Stimulated activated CD8-positive, alpha-beta memory T cell treated with anti-CD3 and anti-CD28 coated beads, Interleukin-15, amount 100 ng/mL, for 1 hour (primary cell): ENCODE measurements at regions not wholly inside any gene's neighbourhood (a gene's known extent, or its start where the extent isn't known, plus 50 kb on each side); places are given as distances from the start of the nearest gene placed in this dataset.

Experiments
- DNase-seq: peaks from one replicate; pipeline ENCODE4 v3.0.0-alpha.2; 2020; ENCODE audit warnings: low read depth

- DNase-seq: no peak
Observed at GRCh38 chr19:30663611-30664174, 291.5 kb downstream of the ZNF536 start.

DNA sequence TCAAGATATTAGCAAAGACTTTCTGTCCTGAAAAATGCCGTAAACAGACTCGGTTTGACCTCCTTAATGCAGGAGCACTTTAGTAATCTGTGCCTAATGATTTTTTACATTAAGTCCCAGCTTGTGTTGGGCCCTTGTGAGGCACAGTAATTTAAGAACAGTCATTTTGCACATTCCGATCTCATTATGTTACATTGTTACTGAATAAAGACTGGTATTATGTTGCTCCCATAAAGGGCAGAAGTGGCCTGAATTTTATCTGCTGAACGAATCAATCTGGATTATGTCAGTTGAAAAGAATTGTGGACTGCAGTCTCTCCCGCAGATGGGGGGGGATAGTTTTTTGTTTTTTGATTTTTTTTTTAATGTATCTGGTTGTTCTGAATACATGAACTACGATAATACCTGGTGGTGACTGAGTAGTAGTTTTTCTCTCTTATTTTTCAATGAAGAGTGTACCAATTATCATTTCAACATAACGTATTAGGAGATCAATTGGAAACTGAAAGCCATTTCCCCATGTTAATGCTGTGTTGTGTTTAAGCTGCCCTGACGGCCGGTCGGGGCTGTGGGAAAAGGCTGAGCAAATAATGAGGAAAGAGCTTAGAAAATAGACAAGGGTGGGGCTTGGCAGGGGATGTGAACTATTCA is 290.2 kb downstream of the ZNF536 start:
- no peak for DNase-seq

DNA sequence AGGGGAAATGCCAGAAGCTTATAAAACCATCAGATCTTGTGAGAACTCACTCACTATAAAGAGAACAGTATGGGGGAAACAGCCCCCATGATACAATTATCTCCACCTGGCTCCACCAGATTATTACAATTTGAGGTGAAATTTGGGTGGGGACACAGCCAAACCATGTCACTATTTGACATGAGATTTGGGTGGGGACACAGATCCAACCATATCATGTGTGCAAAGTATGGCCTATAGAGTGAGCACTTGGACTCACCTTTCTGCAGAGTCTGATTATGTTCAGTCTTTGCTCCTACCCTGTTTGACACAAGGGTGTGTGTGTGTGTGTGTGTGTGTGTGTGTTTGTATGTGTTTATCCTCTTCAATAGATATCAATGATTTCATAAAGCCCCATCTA is 287.5 kb downstream of the ZNF536 start:
- no peak for DNase-seq

DNA sequence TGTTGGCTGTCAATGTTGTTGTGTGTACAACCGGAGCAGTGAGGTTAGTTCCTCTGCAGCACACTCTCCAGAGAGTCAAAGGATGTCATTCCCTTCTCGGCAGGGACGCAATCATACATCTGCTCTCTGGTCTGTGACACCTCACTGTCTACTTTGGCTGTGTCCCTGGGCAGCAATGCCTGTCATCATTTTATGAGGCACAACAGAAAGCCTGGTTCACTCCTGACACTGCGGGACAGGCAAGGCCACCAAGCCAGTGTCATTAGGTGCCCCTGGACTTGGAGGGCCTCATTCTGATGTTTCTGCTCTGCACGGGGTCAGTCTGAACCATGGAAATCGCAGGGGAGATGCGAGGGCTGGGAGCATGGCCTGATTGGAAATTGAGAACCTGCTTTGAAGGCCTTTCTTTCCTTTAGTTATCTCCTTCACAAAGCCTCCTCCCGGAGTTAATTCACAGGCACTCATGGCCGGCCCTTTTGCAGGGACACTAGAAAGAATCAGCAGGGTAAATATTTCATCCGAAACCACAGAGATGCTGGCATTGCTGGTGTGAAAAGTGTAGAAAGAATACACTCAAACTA is 284.4 kb downstream of the ZNF536 start:
- no peak for DNase-seq

- DNase-seq: no peak
Observed at GRCh38 chr19:30653646-30654386, 281.6 kb downstream of the ZNF536 start.

GRCh38 chr19:30652751-30653150 is 280.6 kb downstream of the ZNF536 start:
- no peak for DNase-seq

GRCh38 chr19:30651691-30652090 is 279.5 kb downstream of the ZNF536 start:
- DNase-seq: no peak

- no peak for DNase-seq
Observed at GRCh38 chr19:30651066-30651465, 278.9 kb downstream of the ZNF536 start.

GRCh38 chr19:30649934-30650614 is 277.9 kb downstream of the ZNF536 start:
- no peak for DNase-seq

GRCh38 chr19:30648866-30649862 is 277.0 kb downstream of the ZNF536 start:
- no peak for DNase-seq

DNA sequence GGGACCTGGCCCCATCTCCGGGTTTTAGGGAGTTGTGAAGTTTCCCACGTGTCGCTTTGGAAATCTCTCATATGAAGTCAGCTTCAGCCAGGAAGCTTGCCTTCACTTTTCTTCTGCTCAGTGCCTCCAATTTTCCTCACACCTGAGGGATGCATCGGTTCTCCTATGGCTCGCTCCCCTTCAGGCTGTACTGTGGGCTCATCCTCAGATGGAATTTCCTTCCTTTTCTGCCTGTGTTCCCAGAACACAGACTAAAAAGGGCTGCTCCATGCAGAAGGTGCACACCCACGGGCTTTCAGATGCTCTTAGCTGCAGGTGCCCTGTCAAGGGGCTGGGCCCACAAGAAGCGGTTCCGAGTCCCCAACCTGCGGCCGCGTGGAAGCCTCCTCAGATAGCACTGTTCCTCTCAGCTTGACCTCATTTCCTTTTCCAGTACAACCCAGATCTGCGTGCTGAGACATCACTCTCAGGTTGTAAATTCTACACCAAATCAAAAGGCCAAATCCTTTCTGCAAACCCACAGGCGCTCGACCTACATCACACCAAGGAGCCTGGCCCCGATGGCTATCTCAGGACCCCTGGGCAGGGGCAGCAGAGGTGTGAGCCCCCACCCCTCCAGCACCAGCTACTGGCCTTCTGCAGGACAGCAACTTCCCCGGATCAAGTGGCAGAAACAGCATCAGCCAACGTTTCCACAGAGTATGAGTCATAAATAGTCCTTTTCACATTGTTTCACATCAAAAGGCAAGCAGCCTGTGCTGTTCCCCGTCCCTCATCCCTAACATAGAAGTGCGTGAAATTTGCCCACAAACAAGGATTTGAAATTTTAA is 275.9 kb downstream of the ZNF536 start:
- no peak for DNase-seq

- DNase-seq: no peak
Observed at GRCh38 chr19:30646806-30647205, 274.6 kb downstream of the ZNF536 start.

DNA sequence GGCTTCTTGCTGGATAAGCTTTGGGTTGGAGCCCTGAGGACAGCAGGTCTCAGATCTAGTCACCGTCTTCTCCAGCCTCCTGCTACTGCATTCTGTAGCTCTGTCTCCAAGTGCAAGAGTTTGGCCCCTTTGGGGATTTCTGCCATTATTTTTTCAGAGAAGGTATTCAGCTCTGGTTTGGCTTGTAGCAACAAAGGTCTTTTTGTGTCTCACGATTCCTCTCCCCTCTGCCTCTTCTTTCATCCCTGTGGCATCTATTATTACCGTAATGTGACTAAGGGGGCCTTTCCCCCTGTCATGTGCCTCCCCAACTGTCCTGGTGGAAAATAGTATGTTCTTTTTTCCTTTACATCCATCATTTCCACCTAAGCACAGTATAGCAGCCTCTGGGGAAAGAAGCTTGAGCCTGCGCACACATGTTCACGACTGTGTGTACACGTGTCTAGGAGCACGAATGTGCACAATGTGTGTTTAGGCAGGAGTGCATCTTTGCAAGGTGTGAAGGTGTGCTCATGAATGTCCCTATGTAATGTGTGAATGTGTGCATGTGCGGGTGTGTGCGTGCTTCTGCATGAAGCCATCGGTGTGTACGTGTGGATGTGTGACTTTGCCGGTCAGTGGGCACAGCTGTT is 273.9 kb downstream of the ZNF536 start:
- DNase-seq: no peak

DNA sequence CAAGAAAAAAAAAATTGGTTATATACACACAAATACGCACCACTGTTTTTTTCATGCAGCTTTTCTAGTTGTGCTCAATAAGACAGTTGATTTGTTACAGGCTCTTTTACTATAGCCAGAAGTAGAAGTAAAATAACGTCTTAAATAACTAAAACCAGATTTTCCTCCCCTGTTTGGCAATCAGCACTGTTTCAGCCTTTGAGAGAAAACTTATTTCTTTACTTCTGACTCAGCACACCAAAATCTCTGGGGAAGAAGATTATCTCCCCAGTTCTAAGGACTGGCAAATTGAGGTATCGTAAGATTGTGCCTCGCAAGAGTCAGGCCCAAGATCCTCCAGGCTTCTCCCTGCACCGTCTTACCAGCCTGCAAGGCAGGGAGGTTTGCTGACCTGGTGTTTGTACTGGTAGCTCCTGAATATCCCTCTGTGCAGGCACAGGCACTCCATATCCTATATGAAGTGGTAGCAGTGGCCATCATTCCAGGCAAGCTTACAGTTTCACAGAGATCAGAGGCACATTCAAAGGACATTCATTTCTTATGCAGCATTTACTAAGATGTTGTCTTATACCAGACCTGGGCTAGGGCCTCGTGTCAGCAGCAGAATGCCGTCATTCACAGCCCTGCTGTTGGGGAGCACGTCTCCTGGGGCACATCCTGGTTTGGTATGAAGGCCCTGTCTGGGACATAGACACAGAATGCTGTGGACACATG is 268.2 kb downstream of the ZNF536 start:
- no peak for DNase-seq

DNA sequence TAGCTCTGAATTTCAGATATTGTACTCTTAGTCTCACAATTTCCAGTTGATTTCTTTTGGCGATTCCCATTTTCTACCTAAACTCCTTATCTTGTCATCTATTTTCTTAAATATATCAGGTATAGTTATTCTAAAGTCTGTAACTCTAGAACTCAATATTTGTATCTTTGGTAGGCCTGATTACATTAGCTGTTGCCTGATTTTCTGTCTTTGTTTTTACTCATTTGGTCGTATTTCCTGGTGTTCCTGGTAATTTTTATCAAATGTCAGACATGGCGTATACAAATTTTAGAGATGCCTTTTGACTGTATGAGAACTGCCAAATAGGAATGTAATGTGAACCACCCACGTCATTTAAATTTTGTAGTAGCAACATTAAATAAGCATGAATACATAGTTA is 266.7 kb downstream of the ZNF536 start:
- no peak for DNase-seq

DNA sequence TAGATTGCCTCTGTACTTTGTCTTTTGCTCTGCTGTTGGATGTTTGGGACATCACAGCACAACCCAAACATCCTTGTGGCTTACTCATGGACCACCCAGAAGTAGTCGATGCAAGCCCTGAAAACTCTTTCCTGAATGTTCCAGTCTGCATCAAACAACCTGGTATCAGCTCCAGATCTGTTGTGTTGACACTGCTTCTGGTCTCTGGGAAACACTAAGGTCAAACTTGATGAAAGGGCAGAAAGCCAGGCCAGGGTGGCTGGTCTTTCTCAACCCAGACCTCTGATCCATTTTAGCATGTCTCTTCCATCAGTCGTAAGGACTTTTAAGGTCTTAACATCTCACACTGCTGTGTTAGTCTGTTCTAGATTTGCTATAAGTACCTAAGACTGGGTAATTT is 265.7 kb downstream of the ZNF536 start:
- DNase-seq: no peak

GRCh38 chr19:30634996-30635975 is 263.1 kb downstream of the ZNF536 start:
- DNase-seq: no peak
